DMS53 (cell line): ENCODE measurements at regions not wholly inside any gene's neighbourhood (a gene's known extent, or its start where the extent isn't known, plus 50 kb on each side); places are given as distances from the start of the nearest gene placed in this dataset.
A peak's percentile ranks its signal among the peaks of the same experiment; 100 is the strongest.

Source experiments
- DNase-seq: peaks from one replicate; lab custom pipeline; 2025; lab: John Stamatoyannopoulos, UW

GRCh38 chr6:7468382-7469081, 72.9 kb upstream of the DSP start:
- DNase-seq, result no peak

- DNase-seq, result no peak
Observed at GRCh38 chr6:7469696-7470095, 71.8 kb upstream of the DSP start.

- no peak for DNase-seq
Observed at GRCh38 chr6:7471171-7471570, 70.3 kb upstream of the DSP start.

- DNase-seq, result no peak
Observed at GRCh38 chr6:7473805-7474719, 67.4 kb upstream of the DSP start.

GRCh38 chr6:7475081-7475480, 66.4 kb upstream of the DSP start:
- no peak for DNase-seq

GRCh38 chr6:7479801-7480266, 61.6 kb upstream of the DSP start:
- peak; percentile 32 for DNase-seq

GRCh38 chr6:7484666-7485065, 56.8 kb upstream of the DSP start:
- DNase-seq, result no peak

GRCh38 chr6:7486951-7487350, 54.5 kb upstream of the DSP start:
- no peak for DNase-seq

GRCh38 chr6:7488494-7488893, 53.0 kb upstream of the DSP start:
- DNase-seq, result no peak

- DNase-seq, result no peak
Observed at GRCh38 chr6:7489376-7489775, 52.1 kb upstream of the DSP start.
